CD4-positive, alpha-beta T cell treated with Interleukin-4 for 1 hour (primary cell): ENCODE measurements at regions not wholly inside any gene's neighbourhood (a gene's known extent, or its start where the extent isn't known, plus 50 kb on each side); places are given as distances from the start of the nearest gene placed in this dataset.
"Not testable (repeated sequence)": the region's sequence is repeated elsewhere in the genome, so short reads cannot be mapped to it uniquely, and the experiment has no call there.

ENCODE experiments used
- DNase-seq, 2 donors: peaks; one replicate each; pipeline ENCODE4 v3.0.0-alpha.2; 2020 to 2022

- DNase-seq: no peak
Measured at GRCh38 chr3:130800829-130801228, 54.2 kb upstream of the PIK3R4 start.

DNA sequence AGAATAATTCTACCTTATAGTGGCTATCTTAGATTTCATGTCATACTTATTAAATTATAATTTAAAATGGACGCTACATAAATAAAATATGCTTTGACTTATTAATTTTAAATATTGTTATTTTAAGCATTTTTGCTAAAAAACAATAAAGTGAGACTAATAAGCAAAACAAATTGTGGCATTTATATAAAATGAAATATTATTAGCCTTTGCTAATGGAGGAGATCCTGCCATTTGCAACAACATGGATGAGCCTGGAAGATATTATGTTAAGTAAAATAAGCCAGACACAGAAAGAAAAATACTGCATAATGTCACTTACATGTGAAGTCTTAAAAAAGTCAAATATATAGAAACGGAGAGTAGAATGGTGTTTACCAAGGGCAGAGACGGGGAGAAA lies 54.8 kb upstream of the PIK3R4 start:
- no peak for DNase-seq

GRCh38 chr3:130811557-130811956 lies 64.9 kb upstream of the PIK3R4 start:
- no peak for DNase-seq

GRCh38 chr3:130814691-130815472 lies 68.3 kb upstream of the PIK3R4 start:
- no peak for DNase-seq

DNA sequence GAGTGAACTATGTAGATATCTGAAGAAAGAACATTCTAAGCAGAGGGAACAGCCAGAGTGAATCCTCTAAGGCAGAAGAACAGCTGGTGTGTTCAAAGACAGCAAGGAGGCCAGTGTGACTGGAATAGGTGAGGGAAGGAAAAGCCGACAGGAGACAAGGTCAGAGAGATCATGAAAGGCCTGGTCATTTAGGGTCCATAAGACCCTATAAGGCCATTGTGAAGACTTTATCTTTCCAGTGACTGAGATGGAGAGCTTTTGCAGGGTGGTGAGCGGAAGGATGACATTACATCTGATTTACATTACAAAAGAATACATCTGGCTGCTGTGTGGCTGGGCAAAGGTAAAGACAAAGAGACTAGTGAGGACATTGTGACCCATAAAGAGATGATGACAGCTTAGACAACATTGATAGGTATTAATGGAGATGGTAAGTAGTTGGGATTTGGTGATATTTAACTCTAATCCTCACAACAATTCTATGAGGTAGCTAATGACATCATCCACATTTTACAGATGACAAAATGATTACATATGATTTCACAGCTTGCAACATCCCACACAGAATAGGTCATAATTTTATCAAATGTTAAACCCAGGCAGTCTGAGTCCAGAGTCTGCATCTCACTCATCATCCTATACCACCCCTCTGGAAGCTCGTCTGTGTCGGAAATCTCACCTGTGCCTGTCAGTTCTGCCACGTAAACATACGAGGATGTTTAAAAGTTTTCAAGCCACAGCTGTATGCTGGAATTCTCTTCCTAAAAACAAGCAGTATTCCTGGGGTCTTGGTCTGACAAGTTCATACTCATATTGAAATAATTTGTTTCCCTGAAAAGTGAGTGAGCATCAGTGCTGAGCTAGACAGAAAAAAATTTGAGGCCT lies 70.2 kb upstream of the PIK3R4 start:
- DNase-seq: no peak

- DNase-seq: not testable (repeated sequence)
Measured at GRCh38 chr3:130818066-130818465, 71.4 kb upstream of the PIK3R4 start.

- DNase-seq: peak in 1 of 2 donors; percentile 23
Measured at GRCh38 chr3:130820976-130821375, 72.9 kb upstream of the ATP2C1 start.

- no peak for DNase-seq
Measured at GRCh38 chr3:130821806-130822205, 72.1 kb upstream of the ATP2C1 start.

DNA sequence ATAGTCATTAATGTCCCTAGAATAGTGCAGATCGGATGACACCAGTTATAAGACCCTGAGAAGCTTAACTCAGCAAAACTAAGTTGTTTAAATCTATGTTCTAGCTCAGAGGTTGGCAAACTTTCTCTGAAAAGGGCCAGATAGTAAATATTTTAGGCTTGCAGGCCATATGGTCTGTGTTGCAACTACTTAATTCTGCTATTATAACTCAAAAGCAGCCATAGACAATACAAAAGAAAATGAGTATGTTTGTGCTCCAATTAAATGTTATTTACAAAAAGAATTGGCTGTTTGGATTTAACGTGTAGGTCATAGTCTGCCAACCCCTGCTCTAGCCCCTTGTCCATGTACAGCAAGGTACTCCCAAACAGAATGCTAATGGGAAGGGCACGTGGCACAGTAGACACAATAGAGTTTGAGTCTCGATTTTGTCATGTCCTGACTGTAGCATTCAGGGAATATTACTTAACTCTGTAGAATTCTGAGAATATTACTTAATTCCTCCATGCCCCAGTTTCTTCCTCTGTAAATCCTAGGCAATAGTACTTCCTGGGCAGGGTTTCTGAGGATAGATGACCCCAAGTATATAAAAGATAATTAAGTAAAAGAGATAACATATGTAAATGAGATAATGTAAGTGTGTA lies 70.5 kb upstream of the ATP2C1 start:
- DNase-seq: no peak

DNA sequence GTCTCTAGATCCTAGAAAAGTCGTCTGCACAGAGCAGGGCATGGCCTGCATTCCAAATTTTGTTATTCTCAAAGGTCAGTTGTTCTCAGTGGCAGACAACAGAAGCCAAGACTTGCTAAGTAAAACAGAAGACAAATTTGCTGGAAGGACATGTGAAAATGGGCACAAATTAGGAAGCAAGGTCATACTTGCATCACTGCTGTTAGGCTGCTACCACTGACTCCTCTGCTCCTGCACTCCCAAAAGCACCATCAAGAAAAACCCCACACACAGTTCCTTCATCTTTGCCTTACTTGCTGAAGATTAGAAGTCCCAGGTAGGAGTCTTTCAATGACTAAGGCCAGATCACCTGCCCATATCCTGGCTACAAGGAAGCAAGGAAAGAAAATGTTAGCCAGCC lies 69.9 kb upstream of the ATP2C1 start:
- no peak for DNase-seq

DNA sequence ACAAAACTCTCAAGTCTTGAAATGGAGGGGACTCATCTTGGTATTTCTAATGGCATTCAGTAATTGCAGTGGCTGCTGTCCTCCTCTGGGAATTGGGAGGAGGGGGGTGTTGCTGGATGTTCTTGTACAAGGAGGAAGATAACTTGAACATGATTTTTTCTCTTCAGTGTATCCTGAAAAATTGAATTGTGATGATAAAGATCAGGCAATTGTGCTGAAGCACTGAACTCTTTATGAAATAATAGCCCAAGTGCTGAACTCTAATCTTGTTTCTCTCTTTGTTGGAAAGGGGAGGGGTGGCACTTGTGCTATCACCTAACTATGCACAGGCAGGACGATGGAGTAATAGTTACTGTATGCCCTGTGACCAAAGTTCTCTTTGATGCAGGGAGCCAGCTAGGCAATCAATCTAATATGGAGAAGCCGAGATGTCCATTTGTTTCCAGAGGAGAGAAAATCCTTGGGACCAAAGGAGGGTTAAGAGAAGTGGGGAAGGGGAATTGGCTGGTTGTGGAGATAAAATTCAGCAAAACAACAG lies 68.1 kb upstream of the ATP2C1 start:
- no peak for DNase-seq

GRCh38 chr3:130826516-130827182 lies 67.2 kb upstream of the ATP2C1 start:
- no peak for DNase-seq

DNA sequence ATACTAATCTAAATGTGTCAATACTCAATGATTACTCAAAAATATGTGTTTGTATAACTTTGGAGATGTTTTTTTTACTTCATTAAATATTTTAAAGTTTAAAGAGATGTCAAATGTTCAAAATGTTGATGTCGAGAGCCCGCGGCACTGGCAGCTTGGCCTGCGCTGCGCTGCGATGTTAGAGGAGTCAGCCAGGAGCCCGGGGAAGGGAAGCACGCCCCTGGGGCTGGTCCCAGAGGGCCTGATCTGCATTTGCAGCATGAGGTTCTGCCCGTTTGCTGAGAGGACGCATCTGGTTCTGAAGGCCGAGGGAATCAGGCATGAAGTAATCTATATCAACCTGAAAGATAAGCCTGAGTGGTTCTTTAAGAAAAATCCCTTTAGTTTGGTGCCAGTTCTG lies 66.4 kb upstream of the ATP2C1 start:
- no peak for DNase-seq

DNA sequence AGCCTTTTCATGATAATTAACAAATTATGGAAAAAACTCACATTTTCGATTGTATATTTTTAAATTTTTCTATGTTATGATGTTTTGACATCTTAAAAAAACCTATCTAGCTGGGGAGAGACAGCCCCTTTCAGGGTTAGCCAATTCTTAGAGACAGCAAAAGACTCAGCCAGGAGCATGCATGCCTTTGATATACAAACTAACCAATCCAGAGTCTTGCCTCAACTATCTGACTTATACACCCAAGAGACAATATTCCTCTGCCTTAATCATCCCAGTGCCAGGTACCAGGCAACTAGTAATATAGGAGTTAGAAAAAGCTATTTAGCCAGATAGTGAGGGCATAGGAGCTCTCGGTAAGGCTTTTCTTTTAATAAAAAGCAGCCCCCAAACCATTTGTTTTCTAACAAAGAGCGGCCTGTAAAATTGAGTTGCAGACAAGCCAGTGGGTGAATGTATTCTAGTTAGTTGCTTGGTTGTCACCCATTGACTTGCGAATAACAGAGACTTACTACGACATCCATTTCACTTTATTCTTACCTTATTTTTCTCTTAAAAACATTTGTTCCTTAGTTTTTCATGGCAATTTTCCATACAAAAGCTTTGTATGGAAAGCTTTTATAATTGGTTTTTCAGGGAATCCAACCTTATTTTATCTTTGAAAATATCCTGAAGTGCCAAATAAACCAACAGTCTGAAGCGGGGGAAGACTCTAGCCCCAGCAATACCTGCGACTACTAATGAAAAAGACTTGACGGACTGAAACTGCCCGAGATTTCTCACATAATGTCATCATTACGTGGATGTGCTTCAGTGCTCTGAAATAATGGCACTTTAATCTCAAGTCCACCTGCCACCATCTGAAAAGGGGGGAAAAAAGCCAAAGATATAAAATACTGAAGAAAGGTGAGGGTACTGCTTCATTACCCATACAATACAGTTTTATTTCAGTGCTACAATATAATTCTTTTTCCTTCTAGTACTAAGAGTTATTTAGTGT lies 64.6 kb upstream of the ATP2C1 start:
- DNase-seq: no peak

DNA sequence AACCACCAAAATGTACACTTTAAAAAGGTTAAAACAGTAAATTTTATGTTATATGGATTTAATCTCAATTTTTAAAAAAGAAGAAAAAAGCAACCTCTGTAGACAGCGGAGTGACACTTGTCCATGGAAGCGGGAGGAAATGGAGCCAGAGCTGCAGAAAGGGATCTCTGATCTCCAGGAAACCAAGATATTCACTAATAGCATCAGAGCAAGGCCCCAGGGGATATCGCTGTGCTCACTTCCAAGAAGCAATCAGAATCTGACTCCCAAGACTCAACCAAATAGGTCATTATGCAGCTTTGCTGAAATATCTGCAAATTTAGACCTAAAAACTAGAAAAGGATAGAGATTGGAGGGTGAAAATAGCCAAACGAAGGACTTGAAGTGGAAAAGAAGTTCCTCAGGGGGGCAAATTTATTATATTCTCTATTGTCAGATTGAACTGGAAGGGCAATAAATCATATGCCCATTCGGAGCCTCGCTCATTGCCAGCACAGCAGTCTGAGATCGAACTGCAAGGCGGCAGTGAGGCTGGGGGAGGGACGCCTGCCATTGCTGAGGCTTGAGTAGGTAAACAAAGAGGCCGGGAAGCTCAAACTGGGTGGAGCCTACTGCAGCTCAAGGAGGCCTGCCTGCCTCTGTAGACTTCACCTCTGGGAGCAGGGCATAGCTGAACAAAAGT lies 62.0 kb upstream of the ATP2C1 start:
- DNase-seq: no peak

DNA sequence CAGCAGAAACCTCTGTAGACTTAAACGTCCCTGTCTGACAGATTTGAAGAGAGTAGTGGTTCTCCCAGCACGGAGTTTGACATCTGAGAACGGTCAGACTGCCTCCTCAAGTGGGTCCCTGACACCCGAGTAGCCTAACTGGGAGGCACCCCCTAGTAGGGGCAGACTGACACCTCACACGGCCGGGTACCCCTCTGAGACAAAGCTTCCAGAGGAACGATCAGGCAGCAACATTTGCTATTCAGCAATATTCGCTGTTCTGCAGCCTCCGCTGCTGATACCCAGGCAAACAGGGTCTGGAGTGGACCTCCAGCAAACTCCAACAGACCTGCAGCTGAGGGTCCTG lies 61.5 kb upstream of the ATP2C1 start:
- not testable (repeated sequence) for DNase-seq

DNA sequence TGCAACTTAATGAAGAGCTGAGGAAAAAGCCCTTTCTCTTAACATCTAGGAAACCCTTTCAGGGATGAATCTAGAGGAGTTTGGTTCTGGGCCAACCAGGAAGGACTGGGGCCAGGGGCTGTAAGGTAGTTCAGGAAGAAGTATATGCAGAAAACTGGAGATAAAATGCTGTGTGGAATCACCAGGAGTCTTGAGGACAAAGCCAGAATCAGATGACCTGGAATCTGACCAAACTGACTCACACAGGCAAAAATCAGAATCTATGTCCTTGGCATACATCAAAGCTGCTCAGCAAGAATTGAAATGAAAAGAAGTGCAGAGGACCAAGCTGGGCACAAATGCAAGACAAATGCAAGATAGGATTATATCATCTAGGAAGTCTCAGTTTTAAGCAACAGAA lies 59.4 kb upstream of the ATP2C1 start:
- no peak for DNase-seq

- DNase-seq: no peak
Measured at GRCh38 chr3:130835483-130835882, 58.4 kb upstream of the ATP2C1 start.

DNA sequence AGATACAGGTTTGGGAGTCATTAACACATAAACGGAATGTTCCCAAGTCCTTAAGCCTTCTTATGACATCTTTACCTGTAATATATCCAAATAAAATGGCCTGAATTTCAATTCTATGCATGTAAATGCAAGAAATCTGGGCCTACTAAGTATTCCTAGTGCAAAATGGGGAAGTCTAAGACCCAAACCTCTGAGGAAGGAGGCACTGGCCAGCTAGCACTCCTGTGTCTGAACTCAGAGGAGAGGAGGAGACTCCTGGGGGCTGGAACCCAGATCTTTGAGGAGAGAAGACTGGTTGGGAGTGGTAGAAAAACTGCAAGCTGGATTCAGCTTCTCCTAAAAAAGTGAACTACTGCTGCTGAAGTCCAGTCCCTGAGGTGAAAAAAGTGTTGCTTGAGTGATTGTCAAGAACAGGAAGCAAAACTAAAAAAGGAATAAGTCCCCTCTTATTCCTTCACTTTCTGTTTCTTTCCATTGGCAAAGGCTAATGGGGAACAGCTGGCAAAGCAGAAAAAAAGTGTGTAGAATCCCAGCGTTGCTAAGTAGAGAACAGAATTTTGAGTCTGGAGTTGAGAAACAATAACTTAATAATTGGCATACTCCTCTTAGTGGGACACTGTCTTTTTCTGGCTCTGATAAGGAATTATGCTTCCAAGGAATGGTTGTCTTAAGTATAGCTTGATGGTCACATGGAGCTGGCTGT lies 54.8 kb upstream of the ATP2C1 start:
- DNase-seq: no peak

DNA sequence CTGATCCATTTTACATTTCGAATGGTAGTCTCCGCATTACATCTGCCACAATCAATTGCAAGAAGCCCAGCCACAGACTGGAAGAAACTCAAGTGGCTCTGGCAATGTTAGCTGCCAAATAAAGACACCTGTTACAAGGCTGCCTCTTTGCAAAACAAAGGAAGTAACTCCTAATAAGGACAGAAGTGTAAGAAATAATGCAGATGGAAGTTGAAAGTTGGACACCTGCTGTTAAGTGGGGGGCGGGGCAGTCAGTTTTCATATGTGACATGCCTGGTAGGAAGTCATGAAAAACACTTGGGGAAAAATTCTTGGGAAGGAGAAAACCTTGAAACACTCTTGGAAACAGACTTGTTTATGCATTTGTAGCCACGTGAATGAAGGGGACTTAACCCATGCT lies 54.1 kb upstream of the ATP2C1 start:
- no peak for DNase-seq
